Endodermal cell (in vitro differentiated cells): ENCODE measurements at regions not wholly inside any gene's neighbourhood (a gene's known extent, or its start where the extent isn't known, plus 50 kb on each side); places are given as distances from the start of the nearest gene placed in this dataset.
"Not testable (repeated sequence)": the region's sequence is repeated elsewhere in the genome, so short reads cannot be mapped to it uniquely, and the experiment has no call there.

Experiments
- DNase-seq: peaks from one replicate; pipeline ENCODE4 v3.0.0-alpha.2; 2017
- H3K27ac ChIP-seq: 2 replicates; pipeline ENCODE4 v1.5.1; 2013; ENCODE audit warnings: mild to moderate bottlenecking, low read depth, low read length, moderate library complexity
- H3K27me3 ChIP-seq: 2 replicates; pipeline ENCODE4 v1.6.1; 2013; ENCODE audit warnings: mild to moderate bottlenecking, low read length, moderate library complexity; ENCODE audit not compliant: insufficient read depth, control insufficient read depth, poor library complexity, severe bottlenecking
- H3K36me3 ChIP-seq: 2 replicates; pipeline ENCODE4 v1.7.0; 2013; ENCODE audit warnings: mild to moderate bottlenecking, low read length, moderate library complexity; ENCODE audit not compliant: control insufficient read depth, insufficient read depth
- H3K4me1 ChIP-seq: one replicate; pipeline ENCODE4 v1.7.0; 2013; ENCODE audit warnings: low read length; ENCODE audit not compliant: control insufficient read depth, insufficient read depth
- H3K4me3 ChIP-seq: 2 replicates; pipeline ENCODE4 v1.5.1; 2013; ENCODE audit warnings: mild to moderate bottlenecking, low read length, moderate library complexity
- H3K9ac ChIP-seq: 2 replicates; pipeline ENCODE4 v1.6.1; 2013; ENCODE audit warnings: mild to moderate bottlenecking, low read length, moderate library complexity; ENCODE audit not compliant: poor library complexity, severe bottlenecking; ENCODE audit errors: extremely low read depth
- H3K9me3 ChIP-seq: 2 replicates; pipeline ENCODE4 v1.6.1; 2013; ENCODE audit warnings: mild to moderate bottlenecking, low read length, moderate library complexity; ENCODE audit not compliant: control insufficient read depth
- H3K27ac Mint-ChIP-seq: 2 replicates; pipeline ENCODE4 v1.8.0; 2020; ENCODE audit warnings: mixed read lengths
- H3K27me3 Mint-ChIP-seq: 2 replicates; pipeline ENCODE4 v1.8.0; 2021; ENCODE audit warnings: mild to moderate bottlenecking, mixed read lengths; ENCODE audit not compliant: insufficient read depth
- H3K36me3 Mint-ChIP-seq: 2 replicates; pipeline ENCODE4 v1.8.0; 2020; ENCODE audit warnings: low read depth, mixed read lengths
- H3K4me1 Mint-ChIP-seq: 2 replicates; pipeline ENCODE4 v1.8.0; 2020; ENCODE audit warnings: mixed read lengths
- H3K4me3 Mint-ChIP-seq: 2 replicates; pipeline ENCODE4 v1.8.0; 2020; ENCODE audit warnings: mild to moderate bottlenecking, moderate library complexity, mixed read lengths
- H3K9me3 Mint-ChIP-seq: 2 replicates; pipeline ENCODE4 v1.8.0; 2020; ENCODE audit warnings: mild to moderate bottlenecking, mixed read lengths
- CTCF ChIP-seq: fragments of 200-600 bp; sonication (generic); conservative IDR thresholded peaks from 2 replicates; pipeline ENCODE4 v1.5.0; 2021; ENCODE audit warnings: antibody characterized with exemption, mild to moderate bottlenecking
- WGBS, 2 experiments: methylation state at CpG; one replicate each; pipeline versions ENCODE4 v1.1.5 to v1.1.7; 2013; ENCODE audit warnings: missing lambda C conversion rate in 2 of 2, mixed read lengths in 1 of 2; ENCODE audit not compliant: insufficient coverage in 1 of 2, insufficient read length in 1 of 2; 5-methylcytosine and 5-hydroxymethylcytosine counted together

- Mint-ChIP-seq H3K4me3 (no peak overlapping the region), H3K36me3 (no peaks in the 10 kb centered on the region), H3K9me3 (no peaks in the 10 kb centered on the region), H3K4me1 (no peaks in the 10 kb centered on the region), H3K27ac (no peak overlapping the region), H3K27me3 (no peaks in the 10 kb centered on the region)
- WGBS, 2 experiments, result 83 to 90% methylated on average over 2 to 3 of the region's 3 CpGs
- no peak for TF ChIP-seq CTCF
- Histone ChIP-seq H3K36me3 (no peaks in the 10 kb centered on the region), H3K4me3 (no peak overlapping the region), H3K27me3 (no peaks in the 10 kb centered on the region), H3K4me1 (no peaks in the 10 kb centered on the region), H3K9me3 (no peaks in the 10 kb centered on the region), H3K27ac (no peak overlapping the region), H3K9ac (no peak overlapping the region)
- DNase-seq, result no peak
These were observed 360.6 kb downstream of the NR2F1-AS1 start for GRCh38 chr5:93220431-93220830.

- H3K9me3 Mint-ChIP-seq, result no peaks in the 10 kb centered on the region
- H3K4me1 ChIP-seq, result no peaks in the 10 kb centered on the region
- no peak overlapping the region for H3K4me3 ChIP-seq
- no peaks in the 10 kb centered on the region for H3K27me3 ChIP-seq
- H3K27ac ChIP-seq, result no peak overlapping the region
- DNase-seq, result no peak
- H3K4me1 Mint-ChIP-seq, result no peaks in the 10 kb centered on the region
- no peak for TF ChIP-seq CTCF
- no peak overlapping the region for H3K9ac ChIP-seq
- no peak overlapping the region for H3K27ac Mint-ChIP-seq
- H3K36me3 ChIP-seq, result no peaks in the 10 kb centered on the region
- WGBS, 2 experiments, result 56% methylated on average over 1 of the region's 2 CpGs; no CpG with 5 or more reads in 1 of the 2 experiments
- H3K36me3 Mint-ChIP-seq, result no peaks in the 10 kb centered on the region
- no peak overlapping the region for H3K4me3 Mint-ChIP-seq
- H3K27me3 Mint-ChIP-seq, result no peaks in the 10 kb centered on the region
- H3K9me3 ChIP-seq, result no peaks in the 10 kb centered on the region
These were observed 361.3 kb downstream of the NR2F1-AS1 start for GRCh38 chr5:93219641-93220145.

GRCh38 chr5:93213111-93213794 is 367.8 kb downstream of the NR2F1-AS1 start:
- H3K27me3 ChIP-seq, H3K9me3 ChIP-seq, H3K4me1 ChIP-seq, H3K9me3 Mint-ChIP-seq, H3K27me3 Mint-ChIP-seq, H3K9ac ChIP-seq, H3K36me3 Mint-ChIP-seq, DNase-seq, H3K27ac ChIP-seq, H3K4me3 ChIP-seq, H3K4me1 Mint-ChIP-seq, H3K36me3 ChIP-seq: not testable (repeated sequence)
- WGBS, 2 experiments, result 92% methylated on average over 27 of the region's 28 CpGs; no CpG with 5 or more reads in 1 of the 2 experiments
- Mint-ChIP-seq H3K4me3 (peak overlapping the region; percentile 65), H3K27ac (peak overlapping the region; percentile 94)
